Activated naive CD4-positive, alpha-beta T cell treated with anti-CD3 and anti-CD28 coated beads for 36 hours (primary cell): ENCODE measurements at regions not wholly inside any gene's neighbourhood (a gene's known extent, or its start where the extent isn't known, plus 50 kb on each side); places are given as distances from the start of the nearest gene placed in this dataset.

Source experiments
- CTCF ChIA-PET: fragments of 350-600 bp; sonication (Branson Sonifier 250); formaldehyde crosslinking; loops from one replicate; lab custom pipeline; 2021; ENCODE audit warnings: antibody characterized with exemption; lab: Charles Lee
- DNase-seq: peaks from one replicate; pipeline ENCODE4 v3.0.0-alpha.2; 2020
- H3K27ac Mint-ChIP-seq: one replicate; pipeline ENCODE4 v1.8.0; 2021; ENCODE audit warnings: mild to moderate bottlenecking, mixed read lengths
- H3K27me3 Mint-ChIP-seq: one replicate; pipeline ENCODE4 v1.8.0; 2021; ENCODE audit warnings: low read depth, mixed read lengths
- H3K36me3 Mint-ChIP-seq: one replicate; pipeline ENCODE4 v1.8.0; 2021; ENCODE audit warnings: low read depth, mixed read lengths
- H3K4me1 Mint-ChIP-seq: one replicate; pipeline ENCODE4 v1.8.0; 2021; ENCODE audit warnings: low read depth, mixed read lengths
- H3K4me3 Mint-ChIP-seq: one replicate; pipeline ENCODE4 v1.8.0; 2021; ENCODE audit warnings: mild to moderate bottlenecking, moderate library complexity, mixed read lengths
- H3K9me3 Mint-ChIP-seq: one replicate; pipeline ENCODE4 v1.8.0; 2021; ENCODE audit warnings: mixed read lengths
- intact Hi-C: fragments of 100-400 bp; cut with micrococcal nuclease; formaldehyde crosslinking; loops from one replicate; pipeline ENCODE4 v1.15.1; 2023

GRCh38 chr2:238645095-238645494 is 202.8 kb upstream of the TWIST2 start:
- H3K27me3 Mint-ChIP-seq: peaks cover 2% of the 10 kb centered on the region
- H3K9me3 Mint-ChIP-seq: no peaks in the 10 kb centered on the region
- H3K4me3 Mint-ChIP-seq: no peak overlapping the region
- H3K36me3 Mint-ChIP-seq: no peaks in the 10 kb centered on the region
- DNase-seq: no peak
- H3K4me1 Mint-ChIP-seq: peaks cover 12% of the 10 kb centered on the region
- CTCF ChIA-PET: no interaction called here
- intact Hi-C loops: no loop called here
- no peak overlapping the region for H3K27ac Mint-ChIP-seq

DNA sequence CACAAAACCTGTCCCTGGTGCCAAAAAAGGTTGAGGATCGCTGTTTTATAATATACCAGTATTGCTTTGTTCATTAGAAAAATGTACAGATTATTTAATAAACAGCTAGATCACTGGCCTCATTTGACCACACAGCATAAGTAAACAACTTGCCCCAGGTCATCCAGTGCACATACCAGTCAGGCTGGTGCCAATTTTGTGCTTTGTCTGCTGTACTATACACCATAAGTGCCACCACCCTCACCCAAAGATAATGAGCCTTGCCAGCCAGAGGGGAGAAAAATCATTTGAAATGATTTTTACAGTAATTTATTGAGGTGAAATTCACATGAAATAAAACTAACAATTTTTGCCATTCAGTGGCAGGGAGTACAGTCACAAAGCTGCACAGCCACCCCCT is 202.2 kb upstream of the TWIST2 start:
- Mint-ChIP-seq H3K27ac (no peak overlapping the region), H3K9me3 (no peaks in the 10 kb centered on the region), H3K4me1 (peaks cover 12% of the 10 kb centered on the region), H3K27me3 (peaks cover 2% of the 10 kb centered on the region), H3K36me3 (no peaks in the 10 kb centered on the region), H3K4me3 (no peak overlapping the region)
- intact Hi-C loops: no loop called here
- CTCF ChIA-PET: no interaction called here
- DNase-seq: no peak

GRCh38 chr2:238646281-238646680 is 201.6 kb upstream of the TWIST2 start:
- no peaks in the 10 kb centered on the region for H3K9me3 Mint-ChIP-seq
- H3K27ac Mint-ChIP-seq: no peak overlapping the region
- peaks cover 12% of the 10 kb centered on the region for H3K4me1 Mint-ChIP-seq
- DNase-seq: no peak
- no peak overlapping the region for H3K4me3 Mint-ChIP-seq
- no peaks in the 10 kb centered on the region for H3K36me3 Mint-ChIP-seq
- intact Hi-C loops: no loop called here
- H3K27me3 Mint-ChIP-seq: peaks cover 5% of the 10 kb centered on the region
- CTCF ChIA-PET: no interaction called here

- H3K36me3 Mint-ChIP-seq: no peaks in the 10 kb centered on the region
- intact Hi-C loops: no loop called here
- peaks cover 12% of the 10 kb centered on the region for H3K4me1 Mint-ChIP-seq
- no peak overlapping the region for H3K4me3 Mint-ChIP-seq
- CTCF ChIA-PET: no interaction called here
- no peaks in the 10 kb centered on the region for H3K9me3 Mint-ChIP-seq
- peaks cover 5% of the 10 kb centered on the region for H3K27me3 Mint-ChIP-seq
- H3K27ac Mint-ChIP-seq: no peak overlapping the region
- no peak for DNase-seq
Observed at GRCh38 chr2:238646803-238647202, 201.1 kb upstream of the TWIST2 start.

GRCh38 chr2:238649123-238649522 is 198.8 kb upstream of the TWIST2 start:
- intact Hi-C loops: no loop called here
- H3K36me3 Mint-ChIP-seq: no peaks in the 10 kb centered on the region
- H3K27ac Mint-ChIP-seq: no peak overlapping the region
- H3K4me1 Mint-ChIP-seq: peaks cover 4% of the 10 kb centered on the region
- H3K4me3 Mint-ChIP-seq: no peak overlapping the region
- peaks cover 7% of the 10 kb centered on the region for H3K27me3 Mint-ChIP-seq
- CTCF ChIA-PET: no interaction called here
- DNase-seq: no peak
- H3K9me3 Mint-ChIP-seq: no peaks in the 10 kb centered on the region

DNA sequence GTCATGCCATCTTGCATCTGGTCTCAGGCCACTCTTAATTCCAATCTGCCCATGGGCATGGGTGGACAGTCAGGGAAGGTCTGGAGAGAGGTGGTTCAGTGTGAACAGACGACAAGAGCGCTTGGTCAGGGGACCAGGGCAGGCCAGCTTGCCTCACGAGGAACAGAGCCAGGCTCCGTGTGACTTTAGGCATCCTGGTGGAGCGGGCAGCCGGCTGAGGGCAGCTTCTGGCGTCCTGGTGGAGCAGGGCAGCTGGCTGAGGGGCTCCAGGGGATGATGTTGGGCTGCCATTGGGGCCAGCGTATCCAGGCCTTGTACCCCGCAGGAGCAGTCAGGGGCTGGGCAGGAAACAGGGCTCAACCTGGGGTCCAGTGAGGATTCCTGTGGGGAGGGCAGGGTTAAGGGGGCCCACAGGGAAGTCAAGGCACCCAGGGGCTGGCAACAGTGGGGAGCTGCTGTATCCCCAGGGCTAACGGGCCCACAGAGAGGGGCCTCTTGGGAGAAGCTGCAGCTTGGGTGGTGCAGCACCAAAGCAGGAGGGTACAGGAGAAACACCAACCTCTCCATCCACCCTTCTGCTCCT is 197.9 kb upstream of the TWIST2 start:
- H3K4me1 Mint-ChIP-seq: no peaks in the 10 kb centered on the region
- no peak overlapping the region for H3K4me3 Mint-ChIP-seq
- H3K27ac Mint-ChIP-seq: no peak overlapping the region
- DNase-seq: no peak
- H3K36me3 Mint-ChIP-seq: no peaks in the 10 kb centered on the region
- no peaks in the 10 kb centered on the region for H3K9me3 Mint-ChIP-seq
- intact Hi-C loops: no loop called here
- CTCF ChIA-PET: interaction anchor here (0.6 kb wide), 1 partner anchor 86 kb away, joined by 3 read pairs; no protein-coding TSS in a partner anchor
- H3K27me3 Mint-ChIP-seq: peaks cover 7% of the 10 kb centered on the region

DNA sequence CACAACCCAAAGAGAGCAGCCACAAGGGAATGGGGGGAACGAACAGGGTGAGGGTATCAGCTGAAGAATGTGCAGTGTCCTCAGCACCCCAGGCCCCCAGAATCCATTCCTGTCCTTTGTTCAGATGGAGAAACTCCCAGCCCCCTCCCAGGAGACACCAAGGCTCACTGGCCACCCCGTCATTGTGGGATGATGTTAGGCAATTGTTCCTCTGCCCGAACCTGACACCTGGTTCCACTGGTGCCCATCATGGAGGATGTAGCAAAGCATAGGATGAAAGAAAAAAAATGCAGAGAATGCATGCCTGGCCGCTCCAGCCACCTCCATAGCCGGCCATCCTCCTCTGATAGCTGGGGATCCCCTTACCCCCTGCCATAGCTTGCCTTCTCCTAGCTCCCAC is 197.3 kb upstream of the TWIST2 start:
- Mint-ChIP-seq H3K4me3 (no peak overlapping the region), H3K9me3 (no peaks in the 10 kb centered on the region), H3K27ac (no peak overlapping the region), H3K36me3 (no peaks in the 10 kb centered on the region), H3K4me1 (no peaks in the 10 kb centered on the region), H3K27me3 (peaks cover 7% of the 10 kb centered on the region)
- no peak for DNase-seq
- intact Hi-C loops: no loop called here
- CTCF ChIA-PET: no interaction called here

DNA sequence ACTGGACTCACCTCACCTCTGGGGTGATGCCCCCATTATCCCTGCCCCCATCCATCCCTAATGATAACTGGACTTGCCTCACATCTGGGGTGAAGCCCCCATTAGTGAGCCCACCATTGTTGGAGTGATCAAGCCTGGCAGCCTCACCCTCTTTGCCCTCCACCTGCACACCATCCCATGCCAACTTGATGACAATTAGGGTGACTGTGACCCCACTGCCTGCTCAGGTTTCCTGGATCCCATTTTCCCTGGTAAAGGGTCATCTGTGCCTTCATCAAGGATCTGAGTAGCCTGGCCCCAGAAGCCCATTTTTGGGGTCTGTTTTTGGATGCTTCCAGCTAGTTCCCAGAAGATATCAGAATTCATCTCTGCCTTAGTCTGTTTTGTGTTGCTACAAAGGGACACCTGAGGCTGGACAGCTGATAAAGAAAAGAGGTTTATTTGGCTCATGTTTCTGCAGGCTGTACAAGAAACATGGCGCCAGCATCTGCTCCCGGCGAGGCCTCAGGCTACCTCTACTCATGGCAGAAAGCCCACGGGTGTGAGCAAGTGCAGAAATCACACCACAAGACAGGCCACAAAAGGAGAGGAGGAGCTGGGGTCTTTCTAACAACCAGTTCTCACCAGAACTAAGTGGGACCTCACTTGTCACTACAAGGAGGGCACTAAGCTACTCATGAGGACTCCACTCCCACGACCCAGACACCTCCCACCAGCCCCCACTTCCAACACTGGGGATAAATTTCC is 196.4 kb upstream of the TWIST2 start:
- no peaks in the 10 kb centered on the region for H3K9me3 Mint-ChIP-seq
- intact Hi-C loops: no loop called here
- H3K36me3 Mint-ChIP-seq: no peaks in the 10 kb centered on the region
- CTCF ChIA-PET: no interaction called here
- H3K27me3 Mint-ChIP-seq: peaks cover 7% of the 10 kb centered on the region
- H3K27ac Mint-ChIP-seq: no peak overlapping the region
- DNase-seq: no peak
- no peak overlapping the region for H3K4me3 Mint-ChIP-seq
- H3K4me1 Mint-ChIP-seq: no peaks in the 10 kb centered on the region

GRCh38 chr2:238652053-238652770 is 195.7 kb upstream of the TWIST2 start:
- Mint-ChIP-seq H3K36me3 (no peaks in the 10 kb centered on the region), H3K27ac (no peak overlapping the region), H3K9me3 (no peaks in the 10 kb centered on the region), H3K27me3 (peaks cover 7% of the 10 kb centered on the region), H3K4me1 (no peaks in the 10 kb centered on the region), H3K4me3 (no peak overlapping the region)
- intact Hi-C loops: no loop called here
- no peak for DNase-seq
- CTCF ChIA-PET: no interaction called here

DNA sequence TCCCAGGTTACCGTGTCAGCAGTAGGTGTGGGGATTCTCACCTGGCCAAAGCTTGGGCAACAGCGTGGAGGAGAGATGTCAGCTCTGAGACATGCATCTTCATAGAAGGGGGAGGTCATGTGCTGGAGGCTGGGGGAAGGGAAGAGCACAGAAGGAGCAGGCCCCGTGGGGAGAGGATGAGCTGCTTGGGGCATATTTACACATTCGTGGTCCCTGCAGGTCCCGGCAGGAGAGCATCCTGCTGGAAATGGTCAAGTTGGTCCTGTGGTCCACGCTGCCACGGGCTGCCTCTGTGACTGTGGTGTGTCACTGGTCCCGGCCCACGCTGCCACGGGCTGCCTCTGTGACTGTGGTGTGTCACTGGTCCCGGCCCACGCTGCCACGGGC is 195.1 kb upstream of the TWIST2 start:
- Mint-ChIP-seq H3K36me3 (no peaks in the 10 kb centered on the region), H3K27me3 (peaks cover 7% of the 10 kb centered on the region), H3K9me3 (no peaks in the 10 kb centered on the region), H3K27ac (no peak overlapping the region), H3K4me3 (no peak overlapping the region), H3K4me1 (no peaks in the 10 kb centered on the region)
- CTCF ChIA-PET: no interaction called here
- intact Hi-C loops: no loop called here
- no peak for DNase-seq

- Mint-ChIP-seq H3K4me1 (no peaks in the 10 kb centered on the region), H3K27me3 (peaks cover 7% of the 10 kb centered on the region), H3K27ac (no peak overlapping the region), H3K4me3 (no peak overlapping the region), H3K36me3 (no peaks in the 10 kb centered on the region), H3K9me3 (no peaks in the 10 kb centered on the region)
- intact Hi-C loops: no loop called here
- DNase-seq: no peak
- CTCF ChIA-PET: no interaction called here
Observed at GRCh38 chr2:238653431-238654109, 194.3 kb upstream of the TWIST2 start.

DNA sequence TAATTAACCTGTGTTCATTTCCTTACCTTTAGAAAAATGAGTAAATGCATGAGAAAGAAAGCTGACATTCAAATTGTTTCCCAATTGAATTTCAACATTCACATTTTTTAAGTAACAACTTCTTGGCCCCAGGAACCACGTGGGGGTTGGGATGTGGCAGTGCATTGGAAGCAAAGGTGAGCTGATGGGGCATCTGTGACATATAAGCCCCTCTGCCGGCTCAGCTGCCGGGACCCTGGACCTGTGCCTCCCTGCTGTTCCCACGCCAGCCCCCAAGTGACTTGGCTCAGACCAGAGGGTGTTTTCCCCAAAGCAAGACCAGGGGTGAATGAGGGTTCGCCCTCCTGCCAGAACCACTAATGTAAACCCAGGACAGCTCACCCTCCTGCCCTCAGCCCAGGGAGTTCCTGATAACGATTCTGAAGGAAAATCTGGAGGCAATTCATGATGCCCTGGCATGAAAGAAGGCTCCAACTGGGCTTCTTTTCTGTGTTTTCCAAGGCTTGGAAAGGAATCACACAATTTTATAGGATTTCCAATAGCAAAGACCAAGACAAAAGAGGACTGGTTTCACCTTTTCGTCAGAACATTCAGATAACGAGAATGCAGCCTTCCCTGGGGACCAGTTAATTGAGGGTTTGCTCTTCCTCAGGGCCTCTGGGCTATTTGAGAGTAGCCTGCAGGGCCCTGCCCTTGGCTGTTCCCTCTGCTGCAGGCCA is 193.2 kb upstream of the TWIST2 start:
- H3K27me3 Mint-ChIP-seq: peaks cover 7% of the 10 kb centered on the region
- CTCF ChIA-PET: no interaction called here
- no peak overlapping the region for H3K27ac Mint-ChIP-seq
- no peak for DNase-seq
- no peak overlapping the region for H3K4me3 Mint-ChIP-seq
- intact Hi-C loops: no loop called here
- no peaks in the 10 kb centered on the region for H3K36me3 Mint-ChIP-seq
- H3K9me3 Mint-ChIP-seq: no peaks in the 10 kb centered on the region
- no peaks in the 10 kb centered on the region for H3K4me1 Mint-ChIP-seq
